ENCODE measurements at regions not wholly inside any gene's neighbourhood (a gene's known extent, or its start where the extent isn't known, plus 50 kb on each side); places are given as distances from the start of the nearest gene placed in this dataset.

- no peak for DNase-seq
Observed at GRCh38 chr9:78607853-78608252, 310.9 kb downstream of the PSAT1 start.

GRCh38 chr9:78609450-78609849 lies 312.5 kb downstream of the PSAT1 start:
- peak; percentile 3 for DNase-seq

GRCh38 chr9:78612091-78612490 lies 315.2 kb downstream of the PSAT1 start:
- DNase-seq, result no peak

GRCh38 chr9:78613006-78613405 lies 316.1 kb downstream of the PSAT1 start:
- no peak for DNase-seq

- no peak for DNase-seq
Observed at GRCh38 chr9:78614892-78615291, 318.0 kb downstream of the PSAT1 start.

GRCh38 chr9:78615372-78615771 lies 318.4 kb downstream of the PSAT1 start:
- no peak for DNase-seq

- no peak for DNase-seq
Observed at GRCh38 chr9:78618735-78619134, 321.8 kb downstream of the PSAT1 start.

GRCh38 chr9:78620303-78620702 lies 323.4 kb downstream of the PSAT1 start:
- DNase-seq, result no peak

GRCh38 chr9:78620764-78621163 lies 323.8 kb downstream of the PSAT1 start:
- DNase-seq, result no peak

GRCh38 chr9:78622126-78622525 lies 325.2 kb downstream of the PSAT1 start:
- DNase-seq, result no peak

- no peak for DNase-seq
Observed at GRCh38 chr9:78626971-78627370, 330.0 kb downstream of the PSAT1 start.

- DNase-seq, result no peak
Observed at GRCh38 chr9:78630966-78631365, 334.0 kb downstream of the PSAT1 start.

- no peak for DNase-seq
Observed at GRCh38 chr9:78640728-78641127, 343.8 kb downstream of the PSAT1 start.

GRCh38 chr9:78644359-78644758 lies 347.4 kb downstream of the PSAT1 start:
- no peak for DNase-seq

- no peak for DNase-seq
Observed at GRCh38 chr9:78654324-78654723, 357.4 kb downstream of the PSAT1 start.

GRCh38 chr9:78663369-78663768 lies 366.4 kb downstream of the PSAT1 start:
- DNase-seq, result no peak

- DNase-seq, result no peak
Observed at GRCh38 chr9:78664370-78664769, 367.4 kb downstream of the PSAT1 start.

- no peak for DNase-seq
Observed at GRCh38 chr9:78666818-78667414, 370.0 kb downstream of the PSAT1 start.

- DNase-seq, result no peak
Observed at GRCh38 chr9:78668148-78668832, 371.4 kb downstream of the PSAT1 start.

GRCh38 chr9:78669591-78669990 lies 372.7 kb downstream of the PSAT1 start:
- DNase-seq, result no peak

GRCh38 chr9:78671785-78672184 lies 374.9 kb downstream of the PSAT1 start:
- DNase-seq, result no peak

- no peak for DNase-seq
Observed at GRCh38 chr9:78674874-78675273, 377.9 kb downstream of the PSAT1 start.

- no peak for DNase-seq
Observed at GRCh38 chr9:78676009-78676408, 379.1 kb downstream of the PSAT1 start.

- DNase-seq, result no peak
Observed at GRCh38 chr9:78676623-78677022, 379.7 kb downstream of the PSAT1 start.

GRCh38 chr9:78677326-78677725 lies 380.4 kb downstream of the PSAT1 start:
- DNase-seq, result no peak
